Neural cell (in vitro differentiated cells): ENCODE measurements at regions not wholly inside any gene's neighbourhood (a gene's known extent, or its start where the extent isn't known, plus 50 kb on each side); places are given as distances from the start of the nearest gene placed in this dataset.

Experiments
- MXI1 ChIP-seq: fragments of 450-650 bp; conservative IDR thresholded peaks from 2 replicates; pipeline ENCODE4 v1.6.1; 2014; ENCODE audit warnings: antibody characterized with exemption, mild to moderate bottlenecking; ENCODE audit not compliant: poor library complexity, severe bottlenecking
- RAD21 ChIP-seq: fragments of 450-650 bp; conservative IDR thresholded peaks from 2 replicates; pipeline ENCODE4 v1.6.1; 2014; ENCODE audit warnings: antibody characterized with exemption, mild to moderate bottlenecking, moderate library complexity
- TF ChIP-seq, protein P1 (sequence below): fragments of 450-650 bp; IDR thresholded peaks from 2 replicates; pipeline ENCODE4 v1.5.1; 2014; ENCODE audit warnings: antibody characterized with exemption, mild to moderate bottlenecking, moderate library complexity; ENCODE audit not compliant: poor library complexity, severe bottlenecking

DNA sequence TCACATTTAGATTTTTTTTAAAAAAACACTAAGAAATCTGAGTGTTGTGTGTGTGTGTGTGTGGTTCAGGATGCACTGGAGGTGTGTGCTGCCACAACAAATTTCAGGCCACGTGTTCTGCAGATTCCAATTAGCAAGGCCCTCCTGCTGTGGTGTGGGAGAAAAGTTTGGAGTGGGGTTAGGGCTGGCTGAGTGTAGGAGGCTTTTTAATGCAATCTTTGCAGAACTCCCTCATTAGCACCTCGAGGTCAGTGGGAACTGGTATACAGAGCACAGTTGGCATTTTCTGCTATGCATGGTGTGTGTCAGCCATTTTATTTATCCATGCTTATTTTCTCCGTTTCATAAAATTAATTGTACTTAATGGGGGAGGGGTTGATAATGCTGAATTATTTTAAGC, 187.6 kb downstream of the SOX4 start:
- TF ChIP-seq, protein P1, sequence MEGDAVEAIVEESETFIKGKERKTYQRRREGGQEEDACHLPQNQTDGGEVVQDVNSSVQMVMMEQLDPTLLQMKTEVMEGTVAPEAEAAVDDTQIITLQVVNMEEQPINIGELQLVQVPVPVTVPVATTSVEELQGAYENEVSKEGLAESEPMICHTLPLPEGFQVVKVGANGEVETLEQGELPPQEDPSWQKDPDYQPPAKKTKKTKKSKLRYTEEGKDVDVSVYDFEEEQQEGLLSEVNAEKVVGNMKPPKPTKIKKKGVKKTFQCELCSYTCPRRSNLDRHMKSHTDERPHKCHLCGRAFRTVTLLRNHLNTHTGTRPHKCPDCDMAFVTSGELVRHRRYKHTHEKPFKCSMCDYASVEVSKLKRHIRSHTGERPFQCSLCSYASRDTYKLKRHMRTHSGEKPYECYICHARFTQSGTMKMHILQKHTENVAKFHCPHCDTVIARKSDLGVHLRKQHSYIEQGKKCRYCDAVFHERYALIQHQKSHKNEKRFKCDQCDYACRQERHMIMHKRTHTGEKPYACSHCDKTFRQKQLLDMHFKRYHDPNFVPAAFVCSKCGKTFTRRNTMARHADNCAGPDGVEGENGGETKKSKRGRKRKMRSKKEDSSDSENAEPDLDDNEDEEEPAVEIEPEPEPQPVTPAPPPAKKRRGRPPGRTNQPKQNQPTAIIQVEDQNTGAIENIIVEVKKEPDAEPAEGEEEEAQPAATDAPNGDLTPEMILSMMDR, result no peak
- TF ChIP-seq RAD21 (no peak), MXI1 (no peak)
